GM23248 (cell line): ENCODE measurements at regions not wholly inside any gene's neighbourhood (a gene's known extent, or its start where the extent isn't known, plus 50 kb on each side); places are given as distances from the start of the nearest gene placed in this dataset.

Experiments used
- DNase-seq: peaks from one replicate; pipeline ENCODE4 v3.0.0-alpha.2; 2015
- H2AFZ ChIP-seq: fragments of 200-600 bp; sonication (generic); 2 replicates; pipeline ENCODE4 v1.6.1; 2016; ENCODE audit warnings: antibody characterized with exemption
- H3F3A ChIP-seq: fragments of 200-600 bp; sonication (generic); 2 replicates; pipeline ENCODE4 v1.6.1; 2016; ENCODE audit warnings: mild to moderate bottlenecking, antibody characterized with exemption, mixed run types; ENCODE audit not compliant: insufficient read depth
- H3K27ac ChIP-seq: fragments of 200-600 bp; sonication (generic); 2 replicates; pipeline ENCODE4 v1.5.1; 2016; ENCODE audit warnings: mild to moderate bottlenecking
- H3K27me3 ChIP-seq: fragments of 200-600 bp; sonication (generic); replicated peaks from 2 replicates; pipeline ENCODE4 v1.6.1; 2016; ENCODE audit warnings: mild to moderate bottlenecking; ENCODE audit not compliant: insufficient read depth
- H3K36me3 ChIP-seq: fragments of 200-600 bp; sonication (generic); 2 replicates; pipeline ENCODE4 v1.6.1; 2016; ENCODE audit warnings: low read depth, mild to moderate bottlenecking
- H3K4me1 ChIP-seq: fragments of 200-600 bp; sonication (generic); 2 replicates; pipeline ENCODE4 v1.6.1; 2016; ENCODE audit warnings: mild to moderate bottlenecking; ENCODE audit not compliant: insufficient read depth
- H3K4me2 ChIP-seq: fragments of 200-600 bp; sonication (generic); one replicate; pipeline ENCODE4 v1.6.1; 2016; ENCODE audit warnings: mild to moderate bottlenecking; ENCODE audit not compliant: unreplicated experiment
- H3K4me3 ChIP-seq: fragments of 200-600 bp; sonication (generic); 2 replicates; pipeline ENCODE4 v1.5.1; 2016; ENCODE audit warnings: mild to moderate bottlenecking
- H3K79me2 ChIP-seq: fragments of 200-600 bp; sonication (generic); 2 replicates; pipeline ENCODE4 v1.6.1; 2016; ENCODE audit warnings: mild to moderate bottlenecking; ENCODE audit not compliant: insufficient read depth
- H3K9ac ChIP-seq: fragments of 200-600 bp; sonication (generic); 2 replicates; pipeline ENCODE4 v1.6.1; 2016; ENCODE audit warnings: mild to moderate bottlenecking
- H3K9me2 ChIP-seq: fragments of 200-600 bp; sonication (generic); 2 replicates; pipeline ENCODE4 v1.6.1; 2016; ENCODE audit warnings: mixed run types, mild to moderate bottlenecking, moderate library complexity; ENCODE audit not compliant: insufficient read depth
- H3K9me3 ChIP-seq: fragments of 200-600 bp; sonication (generic); one replicate; pipeline ENCODE4 v1.6.1; 2017; ENCODE audit warnings: low read depth
- H4K20me1 ChIP-seq: fragments of 200-600 bp; sonication (generic); 2 replicates; pipeline ENCODE4 v1.6.0; 2016; ENCODE audit not compliant: insufficient read depth
- EZH2 ChIP-seq: fragments of 200-600 bp; sonication (generic); IDR thresholded peaks from 2 replicates; pipeline ENCODE4 v1.6.1; 2018; ENCODE audit warnings: antibody characterized with exemption, mild to moderate bottlenecking; ENCODE audit not compliant: insufficient read depth, poor library complexity, severe bottlenecking
- EZH2phosphoT487 ChIP-seq: fragments of 200-600 bp; sonication (generic); IDR thresholded peaks from 2 replicates; pipeline ENCODE4 v1.6.1; 2018; ENCODE audit warnings: antibody characterized with exemption, moderate library complexity, mild to moderate bottlenecking, low read depth; ENCODE audit not compliant: insufficient read depth
- WGBS, 2 experiments: methylation state at CpG; one replicate each; pipeline ENCODE4 v1.1.6; 2015 to 2017; ENCODE audit warnings: low lambda C conversion rate in 2 of 2, low coverage in 1 of 2; ENCODE audit errors: missing lambda C conversion rate in 2 of 2; 5-methylcytosine and 5-hydroxymethylcytosine counted together
- in situ Hi-C: fragments of 300-500 bp; cut with MboI; formaldehyde crosslinking; loops from 2 replicates; pipeline ENCODE4 v1.15.0; 2020

DNA sequence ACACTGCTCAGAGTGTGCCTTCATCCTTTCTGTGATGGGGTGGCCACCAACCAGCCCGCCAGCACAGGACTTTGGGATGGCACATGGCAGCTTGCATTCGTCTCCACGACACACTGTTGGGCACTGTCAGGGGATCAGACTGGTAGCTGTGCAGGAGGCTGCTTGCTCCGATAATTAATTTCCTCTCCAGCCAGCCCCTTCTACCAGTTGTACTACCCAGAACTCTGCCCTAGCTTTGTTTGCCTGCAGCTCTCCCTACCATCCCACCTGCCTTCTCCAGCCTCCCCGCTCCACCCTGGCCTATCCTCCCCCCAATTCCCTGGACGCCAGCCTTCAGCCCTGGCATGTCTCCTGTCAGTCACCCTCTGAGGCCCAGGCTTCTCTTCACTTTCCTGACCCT is 228.3 kb downstream of the TSHZ3 start:
- Histone ChIP-seq H4K20me1 (no peaks in the 10 kb centered on the region), H3K27ac (no peak overlapping the region)
- in situ Hi-C loops: no loop called here

DNA sequence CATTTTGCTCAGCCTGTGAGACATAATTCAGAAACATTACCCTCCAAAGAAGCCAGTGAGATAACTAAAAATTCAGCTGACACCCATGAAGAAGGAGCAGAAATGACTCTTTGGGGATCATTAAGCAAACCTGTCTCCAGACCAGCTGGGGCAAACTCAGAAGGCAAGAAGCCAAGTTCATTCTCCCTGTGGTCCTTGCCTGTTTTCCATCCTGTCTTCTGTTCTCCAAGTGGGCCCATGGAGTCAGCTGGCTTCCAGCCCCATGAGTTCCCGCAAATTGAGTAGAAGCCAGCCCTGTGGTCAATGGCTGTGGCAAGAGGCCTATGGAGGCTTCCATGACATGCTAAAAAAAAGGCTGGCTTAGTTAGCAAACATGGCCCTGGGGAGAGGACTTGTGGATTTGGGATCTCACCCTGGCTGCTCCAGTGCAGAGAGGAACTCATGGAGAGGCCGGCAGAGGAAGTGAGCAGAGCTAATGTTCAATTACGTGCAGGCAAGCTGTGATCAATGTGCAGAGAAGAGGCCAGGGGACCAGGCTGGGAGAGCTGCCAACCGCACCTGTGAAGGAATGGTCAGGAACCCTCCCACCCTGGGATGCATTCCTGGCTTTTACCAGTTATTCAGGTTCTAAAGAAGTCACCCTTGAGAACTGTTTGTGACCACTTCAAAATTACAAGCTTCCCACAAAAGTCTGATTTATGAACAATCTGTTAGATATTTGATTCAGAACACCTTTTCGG is 229.1 kb downstream of the TSHZ3 start:
- in situ Hi-C loops: no loop called here
- Histone ChIP-seq H3K27me3 (no peaks in the 10 kb centered on the region), H4K20me1 (no peaks in the 10 kb centered on the region), H3K9ac (no peak overlapping the region), H3K9me2 (no peaks in the 10 kb centered on the region), H3K9me3 (no peaks in the 10 kb centered on the region), H3F3A (no peaks in the 10 kb centered on the region), H3K4me1 (0 out of 2 replicates have a peak, but pooled peaks cover 4% of the 10 kb centered on the region), H3K4me2 (no peak overlapping the region), H3K27ac (no peak overlapping the region), H3K4me3 (no peak overlapping the region), H3K36me3 (no peaks in the 10 kb centered on the region), H3K79me2 (no peaks in the 10 kb centered on the region), H2AFZ (no peak overlapping the region)
- WGBS, 2 experiments: 96 to 98% methylated on average over 5 of the region's 5 CpGs
- no peak for DNase-seq
- TF ChIP-seq EZH2: no peak
- TF ChIP-seq EZH2phosphoT487: no peak

More for the DNA sequence above, 228.3 kb downstream of the TSHZ3 start:
- 91 to 94% methylated on average over 6 of the region's 6 CpGs for WGBS, 2 experiments
- no peak overlapping the region for H3K9ac ChIP-seq
- 0 out of 2 replicates have a peak, but pooled peaks cover 2% of the 10 kb centered on the region for H3K9me2 ChIP-seq
- no peak overlapping the region for H3K4me3 ChIP-seq
- no peaks in the 10 kb centered on the region for H3K27me3 ChIP-seq
- no peak for DNase-seq
- no peaks in the 10 kb centered on the region for H3K9me3 ChIP-seq
- no peak for TF ChIP-seq EZH2phosphoT487
- TF ChIP-seq EZH2: no peak
- peaks cover 8% of the 10 kb centered on the region; the same call in 1 of the 2 replicates for H3K4me1 ChIP-seq
- H3F3A ChIP-seq: peaks cover 2% of the 10 kb centered on the region
- no peak overlapping the region for H3K4me2 ChIP-seq
- no peak overlapping the region for H2AFZ ChIP-seq
- no peaks in the 10 kb centered on the region for H3K79me2 ChIP-seq
- no peaks in the 10 kb centered on the region for H3K36me3 ChIP-seq

DNA sequence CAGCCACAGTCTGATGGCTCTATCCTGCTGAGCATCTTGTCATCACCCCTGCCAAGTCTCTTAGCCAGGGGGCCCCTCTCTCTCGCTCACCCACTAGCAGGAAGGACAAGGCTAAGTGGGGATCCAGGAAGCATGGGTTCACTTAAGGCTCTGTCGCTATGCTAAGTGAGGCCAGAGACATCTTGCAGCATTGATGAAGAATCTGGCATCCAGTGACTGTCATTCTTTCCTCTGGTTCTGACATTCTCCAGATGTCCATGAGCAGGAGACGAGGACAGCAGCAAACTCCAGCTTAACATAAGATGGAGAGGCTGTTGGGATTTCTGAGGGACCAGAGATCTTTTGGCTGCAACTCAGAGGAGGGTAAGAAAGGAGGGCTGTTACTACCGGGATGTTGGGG is 230.2 kb downstream of the TSHZ3 start:
- H3K4me3 ChIP-seq: no peak overlapping the region
- no peaks in the 10 kb centered on the region for H3K79me2 ChIP-seq
- H3K4me2 ChIP-seq: no peak overlapping the region
- no peaks in the 10 kb centered on the region for H3K9me2 ChIP-seq
- no peak overlapping the region for H3K9ac ChIP-seq
- no peaks in the 10 kb centered on the region for H3K9me3 ChIP-seq
- WGBS, 2 experiments: 41 to 45% methylated on average over 4 of the region's 4 CpGs
- in situ Hi-C loops: no loop called here
- no peaks in the 10 kb centered on the region for H3K36me3 ChIP-seq
- no peaks in the 10 kb centered on the region for H4K20me1 ChIP-seq
- peak overlapping the region; percentile 48; the same call in 1 of the 2 replicates for H2AFZ ChIP-seq
- H3K27ac ChIP-seq: no peak overlapping the region
- no peak for DNase-seq
- H3F3A ChIP-seq: peaks cover 2% of the 10 kb centered on the region; the same call in 1 of the 2 replicates
- TF ChIP-seq EZH2phosphoT487 (no peak), EZH2 (no peak)
- H3K4me1 ChIP-seq: peaks cover 10% of the 10 kb centered on the region
- no peaks in the 10 kb centered on the region for H3K27me3 ChIP-seq

GRCh38 chr19:31118287-31118955 is 230.8 kb downstream of the TSHZ3 start:
- no peaks in the 10 kb centered on the region for H3K79me2 ChIP-seq
- WGBS, 2 experiments: 93 to 96% methylated on average over 15 of the region's 15 CpGs
- no peaks in the 10 kb centered on the region for H3K27me3 ChIP-seq
- H4K20me1 ChIP-seq: no peaks in the 10 kb centered on the region
- H3F3A ChIP-seq: peaks cover 8% of the 10 kb centered on the region
- in situ Hi-C loops: no loop called here
- peak overlapping the region; percentile 48; the same call in 1 of the 2 replicates for H2AFZ ChIP-seq
- TF ChIP-seq EZH2 (no peak), EZH2phosphoT487 (no peak)
- H3K36me3 ChIP-seq: no peaks in the 10 kb centered on the region
- peaks cover 16% of the 10 kb centered on the region for H3K4me1 ChIP-seq
- DNase-seq: no peak
- H3K9me3 ChIP-seq: no peaks in the 10 kb centered on the region
- no peak overlapping the region for H3K4me2 ChIP-seq
- no peak overlapping the region for H3K4me3 ChIP-seq
- H3K9me2 ChIP-seq: no peaks in the 10 kb centered on the region
- no peak overlapping the region for H3K9ac ChIP-seq
- no peak overlapping the region for H3K27ac ChIP-seq
